ENCODE measurements at regions not wholly inside any gene's neighbourhood (a gene's known extent, or its start where the extent isn't known, plus 50 kb on each side); places are given as distances from the start of the nearest gene placed in this dataset.

DNA sequence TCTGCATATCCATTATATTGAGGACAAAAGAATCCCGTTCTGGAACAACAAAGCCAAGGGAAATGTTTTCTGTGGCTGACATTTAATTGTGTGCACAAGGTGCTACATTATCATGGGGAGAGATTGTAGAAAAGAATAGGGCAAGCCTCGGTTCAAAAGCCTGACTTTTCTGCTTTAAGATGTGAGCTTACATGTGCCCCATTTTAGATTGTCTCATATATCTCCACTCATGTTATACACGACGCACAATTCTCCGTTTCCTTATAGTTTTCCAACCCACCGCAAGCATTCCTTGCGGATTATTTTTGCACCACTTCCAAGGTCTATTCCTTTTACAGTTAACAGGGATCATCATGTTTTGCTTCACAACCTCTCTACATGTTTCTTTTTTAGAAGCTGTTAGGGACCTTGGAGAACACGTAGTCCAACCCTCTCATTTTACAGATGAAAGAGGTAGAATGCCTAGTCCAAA, 99.6 kb upstream of the MAML3 start:
- TF ChIP-seq POLR2AphosphoS5 (IDR thresholded peaks at IDR 0.05; ENCODE audit: low read depth, low read length) = no peak
- no peak for TF ChIP-seq POLR2A (IDR thresholded peaks at IDR 0.05; ENCODE audit: low read depth, low read length)

Measured in GM12892 (cell line).